CD14-positive monocyte (primary cell): ENCODE measurements at regions not wholly inside any gene's neighbourhood (a gene's known extent, or its start where the extent isn't known, plus 50 kb on each side); places are given as distances from the start of the nearest gene placed in this dataset.

ENCODE experiments used
- DNase-seq, 3 donors: peaks; one replicate each; pipeline ENCODE4 v3.0.0-alpha.2; 2011 to 2022
- H2AFZ ChIP-seq: 2 replicates; pipeline ENCODE4 v1.6.0; 2012; ENCODE audit warnings: mild to moderate bottlenecking, low read depth, low read length, inconsistent platforms; ENCODE audit not compliant: insufficient read depth, poor library complexity, severe bottlenecking
- H3K27ac ChIP-seq, 2 donors: 1 replicate in 1 of 2; 2 replicates in 1 of 2; pipeline ENCODE4 v1.5.1; 2012 to 2013; ENCODE audit warnings: low read length in 2 of 2, control low read depth in 1 of 2, inconsistent platforms in 1 of 2, low read depth in 1 of 2, mild to moderate bottlenecking in 1 of 2
- H3K27me3 ChIP-seq, 2 donors: one replicate each; pipeline versions ENCODE4 v1.6.0 to v1.6.1; 2011 to 2013; ENCODE audit warnings: low read length in 2 of 2; ENCODE audit not compliant: control insufficient read depth in 2 of 2, insufficient read depth in 2 of 2
- H3K36me3 ChIP-seq, 2 donors: replicated peaks in 1 of 2; 1 replicate in 1 of 2; 2 replicates in 1 of 2; pipeline versions ENCODE4 v1.5.1 to v1.6.1; 2012 to 2013; ENCODE audit warnings: low read length in 2 of 2, control low read depth in 1 of 2, inconsistent platforms in 1 of 2, mild to moderate bottlenecking in 1 of 2; ENCODE audit not compliant: insufficient read depth in 2 of 2, control insufficient read depth in 1 of 2
- H3K4me1 ChIP-seq, 2 donors: 1 replicate in 1 of 2; 2 replicates in 1 of 2; pipeline versions ENCODE4 v1.5.1 to v1.6.1; 2012 to 2013; ENCODE audit warnings: low read length in 2 of 2, control low read depth in 1 of 2, inconsistent platforms in 1 of 2, mild to moderate bottlenecking in 1 of 2, moderate library complexity in 1 of 2; ENCODE audit not compliant: insufficient read depth in 2 of 2, control insufficient read depth in 1 of 2
- H3K4me2 ChIP-seq: replicated peaks from 2 replicates; pipeline ENCODE3; 2012; ENCODE audit warnings: low read length, moderate library complexity, mild to moderate bottlenecking; ENCODE audit not compliant: poor library complexity, severe bottlenecking; ENCODE audit errors: extremely low read depth
- H3K4me3 ChIP-seq, 3 experiments: fragments of 200-600 bp in 1 of 3; sonication (generic) in 1 of 3; replicated peaks in 1 of 3; 1 replicate in 2 of 3; 2 replicates in 1 of 3; pipeline ENCODE4 v1.5.1; 2011 to 2013; ENCODE audit warnings: low read length in 3 of 3, mild to moderate bottlenecking in 3 of 3, control low read depth in 2 of 3, low read depth in 2 of 3, inconsistent platforms in 1 of 3, moderate library complexity in 1 of 3
- H3K79me2 ChIP-seq: 2 replicates; pipeline ENCODE4 v1.6.0; 2012; ENCODE audit warnings: mild to moderate bottlenecking, control low read depth, inconsistent platforms, low read length, moderate library complexity; ENCODE audit not compliant: insufficient read depth
- H3K9ac ChIP-seq: 2 replicates; pipeline ENCODE4 v1.6.0; 2017; ENCODE audit warnings: low read length, mild to moderate bottlenecking; ENCODE audit not compliant: insufficient read depth, poor library complexity, severe bottlenecking
- H3K9me3 ChIP-seq, 2 donors: replicated peaks in 1 of 2; 1 replicate in 1 of 2; 2 replicates in 1 of 2; pipeline versions ENCODE4 v1.5.1 to v1.6.1; 2012 to 2013; ENCODE audit warnings: low read length in 2 of 2, control low read depth in 1 of 2; ENCODE audit not compliant: control insufficient read depth in 1 of 2, insufficient read depth in 1 of 2
- H4K20me1 ChIP-seq: 2 replicates; pipeline ENCODE4 v1.6.0; 2012; ENCODE audit warnings: mild to moderate bottlenecking, low read length, control low read depth, moderate library complexity; ENCODE audit not compliant: insufficient read depth
- H3K27ac Mint-ChIP-seq, 7 donors: one replicate each; pipeline ENCODE4 v1.8.0; 2020; ENCODE audit warnings: mild to moderate bottlenecking in 7 of 7, mixed read lengths in 7 of 7, moderate library complexity in 6 of 7, inconsistent platforms in 2 of 7
- H3K27me3 Mint-ChIP-seq, 3 donors: one replicate each; pipeline ENCODE4 v1.8.0; 2021 to 2022; ENCODE audit warnings: low read depth in 3 of 3, mild to moderate bottlenecking in 3 of 3, mixed read lengths in 3 of 3, moderate library complexity in 3 of 3, inconsistent platforms in 1 of 3
- H3K36me3 Mint-ChIP-seq, 2 donors: one replicate each; pipeline ENCODE4 v1.8.0; 2020; ENCODE audit warnings: mixed read lengths in 2 of 2, inconsistent platforms in 1 of 2, mild to moderate bottlenecking in 1 of 2
- H3K4me1 Mint-ChIP-seq: one replicate; pipeline ENCODE4 v1.8.0; 2020; ENCODE audit warnings: mild to moderate bottlenecking, mixed read lengths
- H3K4me3 Mint-ChIP-seq, 2 donors: one replicate each; pipeline ENCODE4 v1.8.0; 2020; ENCODE audit warnings: mild to moderate bottlenecking in 2 of 2, mixed read lengths in 2 of 2, moderate library complexity in 1 of 2
- H3K9me3 Mint-ChIP-seq, 7 donors: one replicate each; pipeline ENCODE4 v1.8.0; 2020 to 2022; ENCODE audit warnings: mixed read lengths in 7 of 7, mild to moderate bottlenecking in 6 of 7, moderate library complexity in 6 of 7, inconsistent platforms in 2 of 7
- WGBS: methylation state at CpG from one replicate; pipeline ENCODE4 v1.1.5; 2013; ENCODE audit warnings: missing lambda C conversion rate; ENCODE audit not compliant: insufficient coverage; 5-methylcytosine and 5-hydroxymethylcytosine counted together
- intact Hi-C, 2 donors: fragments of 100-400 bp; cut with micrococcal nuclease; formaldehyde crosslinking; loops; one replicate each; pipeline versions ENCODE4 v1.15.0 to v1.15.1; 2023
- TF ChIP-seq, protein P1 (sequence below): fragments of 200-600 bp; IDR thresholded peaks from one replicate; pipeline ENCODE4 v1.8.0; 2022; ENCODE audit warnings: antibody characterized with exemption, mild to moderate bottlenecking

DNA sequence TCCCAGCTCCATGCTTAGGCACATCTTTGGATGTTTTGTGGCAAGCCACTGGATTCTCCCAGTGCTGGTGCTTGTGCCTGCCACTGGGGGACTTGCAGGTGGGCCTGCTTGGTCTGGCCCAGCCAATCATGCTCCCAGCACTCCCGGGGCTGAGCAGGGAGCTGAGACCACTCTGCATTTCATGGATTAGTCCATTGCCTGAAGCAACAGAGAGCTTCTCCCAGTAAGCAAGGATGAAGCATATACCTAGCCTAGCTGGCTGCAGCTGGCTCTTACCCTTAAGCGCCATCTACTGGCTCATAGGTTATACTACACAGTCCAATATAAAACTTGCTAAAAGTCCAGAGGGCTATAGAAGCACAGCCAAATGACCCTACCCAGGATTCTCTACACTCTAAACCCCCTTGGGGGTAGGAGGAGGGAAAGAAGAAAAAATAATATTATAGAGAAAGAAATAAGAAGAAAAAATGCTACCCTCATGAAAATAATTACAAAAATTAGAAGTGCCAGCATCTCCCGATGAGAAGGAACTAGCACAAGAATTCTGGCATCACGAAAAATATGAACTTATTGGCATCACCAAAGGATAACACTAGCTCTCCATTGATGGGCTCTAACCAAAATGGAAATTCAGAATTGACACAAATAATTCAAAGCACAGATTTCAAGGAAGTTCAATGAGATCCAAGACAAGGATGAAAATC is 275.3 kb downstream of the C11orf87 start:
- WGBS = 0% methylated on average over 1 of the region's 4 CpGs
- H3K27ac Mint-ChIP-seq = no peak overlapping the region
- Histone ChIP-seq H3K4me1 (no peaks in the 10 kb centered on the region), H3K27me3 (no peaks in the 10 kb centered on the region), H3K4me3 (no peak overlapping the region), H2AFZ (no peak overlapping the region), H3K4me2 (no peak overlapping the region), H3K36me3 (no peaks in the 10 kb centered on the region), H4K20me1 (no peaks in the 10 kb centered on the region), H3K9me3 (peaks cover 0 to 23% of the 10 kb centered on the region in 2 donors), H3K27ac (no peak overlapping the region), H3K79me2 (no peaks in the 10 kb centered on the region), H3K9ac (no peak overlapping the region)
- H3K27me3 Mint-ChIP-seq = peaks cover 0 to 11% (median 4%) of the 10 kb centered on the region in 3 donors
- H3K9me3 Mint-ChIP-seq = peaks cover 2 to 10% (median 7%) of the 10 kb centered on the region in 7 donors
- intact Hi-C loops = no loop called here
- no peaks in the 10 kb centered on the region for H3K4me1 Mint-ChIP-seq
- no peak overlapping the region for H3K4me3 Mint-ChIP-seq
- H3K36me3 Mint-ChIP-seq = no peaks in the 10 kb centered on the region
- peak; percentile 1 to 22 (median 4) for DNase-seq
- TF ChIP-seq, protein P1, sequence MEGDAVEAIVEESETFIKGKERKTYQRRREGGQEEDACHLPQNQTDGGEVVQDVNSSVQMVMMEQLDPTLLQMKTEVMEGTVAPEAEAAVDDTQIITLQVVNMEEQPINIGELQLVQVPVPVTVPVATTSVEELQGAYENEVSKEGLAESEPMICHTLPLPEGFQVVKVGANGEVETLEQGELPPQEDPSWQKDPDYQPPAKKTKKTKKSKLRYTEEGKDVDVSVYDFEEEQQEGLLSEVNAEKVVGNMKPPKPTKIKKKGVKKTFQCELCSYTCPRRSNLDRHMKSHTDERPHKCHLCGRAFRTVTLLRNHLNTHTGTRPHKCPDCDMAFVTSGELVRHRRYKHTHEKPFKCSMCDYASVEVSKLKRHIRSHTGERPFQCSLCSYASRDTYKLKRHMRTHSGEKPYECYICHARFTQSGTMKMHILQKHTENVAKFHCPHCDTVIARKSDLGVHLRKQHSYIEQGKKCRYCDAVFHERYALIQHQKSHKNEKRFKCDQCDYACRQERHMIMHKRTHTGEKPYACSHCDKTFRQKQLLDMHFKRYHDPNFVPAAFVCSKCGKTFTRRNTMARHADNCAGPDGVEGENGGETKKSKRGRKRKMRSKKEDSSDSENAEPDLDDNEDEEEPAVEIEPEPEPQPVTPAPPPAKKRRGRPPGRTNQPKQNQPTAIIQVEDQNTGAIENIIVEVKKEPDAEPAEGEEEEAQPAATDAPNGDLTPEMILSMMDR = peak; percentile 74

DNA sequence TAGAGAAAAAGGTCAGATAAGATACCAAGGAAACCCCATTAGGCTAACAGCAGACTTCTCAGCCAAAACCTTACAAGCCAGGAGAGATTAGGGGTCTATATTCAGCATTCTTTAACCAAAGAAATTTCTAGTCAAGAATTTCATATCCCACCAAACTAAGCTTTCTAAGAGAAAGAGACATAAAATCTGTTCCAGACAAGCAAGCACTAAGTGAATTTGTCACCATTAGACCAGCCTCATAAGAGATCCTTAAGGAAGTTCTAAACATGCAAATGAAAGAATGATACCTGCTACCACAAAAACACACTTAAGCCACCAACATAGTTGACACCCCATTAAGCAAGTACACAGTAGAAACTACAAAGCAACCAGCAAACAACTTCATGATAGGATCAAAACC is 276.2 kb downstream of the C11orf87 start:
- Histone ChIP-seq H3K4me1 (no peaks in the 10 kb centered on the region), H3K9ac (no peak overlapping the region), H3K27ac (no peak overlapping the region), H3K79me2 (no peaks in the 10 kb centered on the region), H3K4me2 (no peak overlapping the region), H3K4me3 (no peak overlapping the region), H4K20me1 (no peaks in the 10 kb centered on the region), H3K36me3 (no peaks in the 10 kb centered on the region), H2AFZ (no peak overlapping the region), H3K9me3 (peaks cover 0 to 19% of the 10 kb centered on the region in 2 donors), H3K27me3 (no peaks in the 10 kb centered on the region)
- H3K27ac Mint-ChIP-seq = no peak overlapping the region
- peaks cover 0 to 11% (median 4%) of the 10 kb centered on the region in 3 donors for H3K27me3 Mint-ChIP-seq
- TF ChIP-seq, protein P1 = no peak
- H3K36me3 Mint-ChIP-seq = no peaks in the 10 kb centered on the region
- DNase-seq = no peak
- H3K9me3 Mint-ChIP-seq = peaks cover 2 to 10% (median 7%) of the 10 kb centered on the region in 7 donors
- no peaks in the 10 kb centered on the region for H3K4me1 Mint-ChIP-seq
- intact Hi-C loops = no loop called here
- H3K4me3 Mint-ChIP-seq = no peak overlapping the region
